ENCODE measurements at regions not wholly inside any gene's neighbourhood (a gene's known extent, or its start where the extent isn't known, plus 50 kb on each side); places are given as distances from the start of the nearest gene placed in this dataset.

GRCh38 chr3:25944329-25944728, 154.4 kb downstream of the OXSM start:
- H3K4me1 ChIP-seq (ENCODE audit: low read length): no peaks in the 10 kb centered on the region

GRCh38 chr3:25945366-25945765, 155.5 kb downstream of the OXSM start:
- Histone ChIP-seq H3K9ac (ENCODE audit: low read length) (no peak overlapping the region), H3K9me3 (ENCODE audit: insufficient read depth, low read length) (no peaks in the 10 kb centered on the region), H3K79me2 (ENCODE audit: low read length) (no peaks in the 10 kb centered on the region), H4K20me1 (ENCODE audit: insufficient read depth, low read length) (no peaks in the 10 kb centered on the region), H3K27me3 (ENCODE audit: low read depth, low read length) (no peaks in the 10 kb centered on the region), H2AFZ (ENCODE audit: low read depth, low read length) (no peak overlapping the region), H3K4me2 (ENCODE audit: low read length) (no peak overlapping the region), H3K27ac (ENCODE audit: low read length) (no peak overlapping the region), H3K36me3 (replicated peaks; ENCODE audit: low read depth, low read length) (no peaks in the 10 kb centered on the region), H3K4me1 (ENCODE audit: low read length) (no peaks in the 10 kb centered on the region), H3K4me3 (ENCODE audit: low read length) (no peak overlapping the region)
- TF ChIP-seq EZH2phosphoT487 (IDR thresholded peaks at IDR 0.05; ENCODE audit: low read depth) (no peak), CTCF (IDR thresholded peaks at IDR 0.05; ENCODE audit: low read depth, low read length) (no peak)

More at GRCh38 chr3:25944329-25944728, 154.4 kb downstream of the OXSM start:
- no peaks in the 10 kb centered on the region for H4K20me1 ChIP-seq (ENCODE audit: insufficient read depth, low read length)
- H3K9me3 ChIP-seq (ENCODE audit: insufficient read depth, low read length): no peaks in the 10 kb centered on the region
- TF ChIP-seq CTCF (IDR thresholded peaks at IDR 0.05; ENCODE audit: low read depth, low read length): no peak
- TF ChIP-seq EZH2phosphoT487 (IDR thresholded peaks at IDR 0.05; ENCODE audit: low read depth): no peak
- H3K36me3 ChIP-seq (replicated peaks; ENCODE audit: low read depth, low read length): no peaks in the 10 kb centered on the region
- H3K27me3 ChIP-seq (ENCODE audit: low read depth, low read length): no peaks in the 10 kb centered on the region
- H3K4me3 ChIP-seq (ENCODE audit: low read length): no peak overlapping the region
- no peak overlapping the region for H3K4me2 ChIP-seq (ENCODE audit: low read length)
- no peaks in the 10 kb centered on the region for H3K79me2 ChIP-seq (ENCODE audit: low read length)
- H3K9ac ChIP-seq (ENCODE audit: low read length): no peak overlapping the region
- H2AFZ ChIP-seq (ENCODE audit: low read depth, low read length): no peak overlapping the region
- no peak overlapping the region for H3K27ac ChIP-seq (ENCODE audit: low read length)

GRCh38 chr3:25945836-25946235, 155.9 kb downstream of the OXSM start:
- no peaks in the 10 kb centered on the region for H3K9me3 ChIP-seq (ENCODE audit: insufficient read depth, low read length)
- no peak overlapping the region for H2AFZ ChIP-seq (ENCODE audit: low read depth, low read length)
- no peak overlapping the region for H3K4me3 ChIP-seq (ENCODE audit: low read length)
- no peak overlapping the region for H3K27ac ChIP-seq (ENCODE audit: low read length)
- no peak overlapping the region for H3K9ac ChIP-seq (ENCODE audit: low read length)
- TF ChIP-seq EZH2phosphoT487 (IDR thresholded peaks at IDR 0.05; ENCODE audit: low read depth) (no peak), CTCF (IDR thresholded peaks at IDR 0.05; ENCODE audit: low read depth, low read length) (no peak)
- H3K27me3 ChIP-seq (ENCODE audit: low read depth, low read length): no peaks in the 10 kb centered on the region
- H4K20me1 ChIP-seq (ENCODE audit: insufficient read depth, low read length): no peaks in the 10 kb centered on the region
- no peaks in the 10 kb centered on the region for H3K79me2 ChIP-seq (ENCODE audit: low read length)
- H3K4me2 ChIP-seq (ENCODE audit: low read length): no peak overlapping the region
- H3K36me3 ChIP-seq (replicated peaks; ENCODE audit: low read depth, low read length): no peaks in the 10 kb centered on the region
- H3K4me1 ChIP-seq (ENCODE audit: low read length): no peaks in the 10 kb centered on the region

GRCh38 chr3:25952133-25952532, 162.2 kb downstream of the OXSM start:
- Histone ChIP-seq H4K20me1 (ENCODE audit: insufficient read depth, low read length) (no peaks in the 10 kb centered on the region), H3K36me3 (replicated peaks; ENCODE audit: low read depth, low read length) (no peaks in the 10 kb centered on the region), H3K27me3 (ENCODE audit: low read depth, low read length) (no peaks in the 10 kb centered on the region), H3K79me2 (ENCODE audit: low read length) (no peaks in the 10 kb centered on the region), H3K4me3 (ENCODE audit: low read length) (no peak overlapping the region), H3K4me1 (ENCODE audit: low read length) (no peaks in the 10 kb centered on the region), H2AFZ (ENCODE audit: low read depth, low read length) (no peak overlapping the region), H3K9me3 (ENCODE audit: insufficient read depth, low read length) (no peaks in the 10 kb centered on the region), H3K4me2 (ENCODE audit: low read length) (no peak overlapping the region), H3K9ac (ENCODE audit: low read length) (no peak overlapping the region), H3K27ac (ENCODE audit: low read length) (no peak overlapping the region)
- no peak for TF ChIP-seq CTCF (IDR thresholded peaks at IDR 0.05; ENCODE audit: low read depth, low read length)
- no peak for TF ChIP-seq EZH2phosphoT487 (IDR thresholded peaks at IDR 0.05; ENCODE audit: low read depth)

Data from OCI-LY3 (cell line).